HG03175 (cell line): ENCODE measurements at regions not wholly inside any gene's neighbourhood (a gene's known extent, or its start where the extent isn't known, plus 50 kb on each side); places are given as distances from the start of the nearest gene placed in this dataset.

Experiments used
- ATAC-seq: cut with Tn5 transposase; IDR thresholded peaks from one replicate; pipeline ENCODE4 v1.9.1; 2021; ENCODE audit warnings: mild to moderate bottlenecking, moderate library complexity; ENCODE audit not compliant: unreplicated experiment

DNA sequence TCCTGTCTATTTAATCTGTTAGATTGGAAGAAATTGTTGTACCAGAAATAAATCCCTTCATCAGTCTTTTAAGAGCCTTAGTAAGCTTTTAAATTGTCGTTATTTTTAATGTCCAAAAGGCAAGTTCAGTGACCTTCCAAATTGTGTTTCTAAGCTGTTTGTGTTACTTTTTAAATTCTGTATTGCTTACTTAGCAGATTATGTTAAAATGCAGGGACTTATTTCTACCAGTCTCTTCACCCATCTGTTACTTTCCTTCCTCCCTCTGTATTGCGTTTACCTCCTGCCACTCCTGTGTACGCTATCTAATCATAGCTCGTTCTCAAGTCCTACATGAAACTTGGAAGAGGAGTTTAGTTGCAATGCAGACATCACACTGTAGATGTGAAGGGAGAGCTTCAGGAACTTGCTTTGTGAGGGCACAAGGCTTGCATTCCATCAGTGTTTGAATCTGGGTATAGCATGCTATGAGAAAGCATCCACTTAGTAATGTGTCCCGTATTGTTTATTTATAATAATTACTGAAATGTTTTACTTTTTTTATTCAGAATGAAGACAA lies 406.5 kb upstream of the RGS6 start:
- no peak for ATAC-seq

DNA sequence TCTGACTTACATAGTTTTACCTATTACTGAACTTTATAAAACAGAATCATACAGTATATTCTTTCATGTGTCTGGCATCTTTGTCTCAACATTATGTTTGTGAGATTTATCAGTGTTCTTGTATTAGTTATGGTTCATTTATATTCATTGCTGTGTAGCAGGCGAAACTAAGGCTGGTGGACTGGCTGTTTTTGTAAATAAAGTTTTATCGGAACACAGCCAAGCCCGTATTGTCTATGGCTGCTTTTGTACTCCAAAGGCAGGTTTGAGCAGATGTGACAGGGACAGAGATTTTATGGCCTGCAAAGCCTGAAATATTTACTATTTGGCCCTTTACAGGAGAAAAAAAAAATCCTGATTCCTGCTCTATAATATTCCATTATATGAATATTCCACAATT lies 405.8 kb upstream of the RGS6 start:
- no peak for ATAC-seq

DNA sequence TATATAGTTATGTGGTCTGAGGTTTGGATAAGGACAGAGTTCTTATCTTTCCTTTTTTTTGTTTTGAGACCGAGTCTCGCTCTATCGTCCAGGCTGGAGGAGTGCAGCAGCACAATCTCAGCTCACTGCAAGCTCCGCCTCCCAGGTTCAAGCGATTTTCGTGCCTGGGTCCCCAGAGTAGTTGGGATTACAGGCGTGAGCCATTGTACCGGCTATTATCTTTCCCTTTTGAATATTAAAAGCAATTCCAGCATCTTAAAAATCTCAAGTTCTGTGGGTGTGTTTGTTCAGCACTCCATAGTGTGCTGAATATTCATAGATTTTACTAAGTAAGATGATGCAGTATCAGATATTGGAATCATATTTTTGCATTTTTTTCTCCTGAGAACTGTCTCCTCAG lies 404.4 kb upstream of the RGS6 start:
- ATAC-seq = no peak

DNA sequence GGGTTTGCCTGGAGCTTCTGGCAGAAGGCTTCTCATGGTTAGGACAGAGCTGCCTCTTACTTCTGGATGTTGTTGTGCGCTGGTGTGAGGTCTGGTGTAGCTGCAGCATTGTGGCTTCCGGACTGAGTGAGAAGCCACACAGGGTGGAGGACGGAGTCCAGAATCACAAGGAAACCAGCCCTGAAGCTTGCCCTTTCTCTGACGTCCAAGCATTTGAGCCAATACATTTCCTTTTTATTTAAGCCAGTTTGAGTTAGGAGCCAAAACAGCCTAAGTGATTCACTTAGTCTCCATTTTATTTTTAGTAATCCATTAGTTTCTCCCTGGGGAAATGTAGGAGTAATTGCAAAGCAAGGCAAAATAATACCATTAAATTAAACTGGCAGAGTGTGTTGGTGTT lies 402.4 kb upstream of the RGS6 start:
- no peak for ATAC-seq

- no peak for ATAC-seq
Observed at GRCh38 chr14:71532344-71532743, 399.9 kb upstream of the RGS6 start.

DNA sequence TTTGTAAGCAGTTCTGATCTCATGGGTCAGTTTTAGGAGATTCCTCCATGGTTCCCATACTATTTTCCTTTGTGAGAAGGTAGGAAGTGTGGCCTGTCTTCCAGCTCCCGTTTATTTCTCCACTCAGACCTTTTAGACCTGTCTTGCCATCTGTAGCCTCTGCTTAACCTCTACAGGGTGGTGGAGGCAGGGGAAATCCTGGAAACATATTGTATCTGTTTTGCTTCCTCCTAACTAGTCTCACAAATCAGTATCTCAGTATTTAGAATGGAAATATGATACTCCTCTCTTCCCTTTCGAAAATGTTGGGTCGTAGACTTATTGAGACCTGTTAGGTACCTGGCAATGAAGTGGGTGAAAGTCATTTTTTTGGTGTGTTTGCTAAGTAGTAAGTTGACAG lies 399.4 kb upstream of the RGS6 start:
- ATAC-seq = no peak

GRCh38 chr14:71533390-71533789 lies 398.8 kb upstream of the RGS6 start:
- no peak for ATAC-seq

GRCh38 chr14:71533800-71534199 lies 398.4 kb upstream of the RGS6 start:
- ATAC-seq = no peak

DNA sequence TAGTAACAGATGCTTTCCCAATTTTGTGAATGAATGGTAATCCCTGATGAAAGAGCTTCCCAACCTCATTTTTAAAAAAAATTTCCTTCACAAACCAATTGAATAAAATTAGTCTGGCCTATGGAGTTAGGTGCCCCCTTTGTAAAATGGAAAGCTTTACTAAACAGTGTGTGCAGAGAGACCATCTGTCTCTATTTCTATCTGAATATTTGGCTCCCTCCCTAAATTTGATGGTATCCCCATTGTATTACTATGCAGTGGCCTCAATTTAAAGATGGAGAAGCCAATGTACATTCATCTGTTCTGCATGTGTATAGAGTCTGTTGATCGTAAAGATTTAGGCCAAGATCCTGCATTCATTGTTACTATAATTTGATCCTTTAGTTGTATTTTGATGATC lies 397.7 kb upstream of the RGS6 start:
- no peak for ATAC-seq

DNA sequence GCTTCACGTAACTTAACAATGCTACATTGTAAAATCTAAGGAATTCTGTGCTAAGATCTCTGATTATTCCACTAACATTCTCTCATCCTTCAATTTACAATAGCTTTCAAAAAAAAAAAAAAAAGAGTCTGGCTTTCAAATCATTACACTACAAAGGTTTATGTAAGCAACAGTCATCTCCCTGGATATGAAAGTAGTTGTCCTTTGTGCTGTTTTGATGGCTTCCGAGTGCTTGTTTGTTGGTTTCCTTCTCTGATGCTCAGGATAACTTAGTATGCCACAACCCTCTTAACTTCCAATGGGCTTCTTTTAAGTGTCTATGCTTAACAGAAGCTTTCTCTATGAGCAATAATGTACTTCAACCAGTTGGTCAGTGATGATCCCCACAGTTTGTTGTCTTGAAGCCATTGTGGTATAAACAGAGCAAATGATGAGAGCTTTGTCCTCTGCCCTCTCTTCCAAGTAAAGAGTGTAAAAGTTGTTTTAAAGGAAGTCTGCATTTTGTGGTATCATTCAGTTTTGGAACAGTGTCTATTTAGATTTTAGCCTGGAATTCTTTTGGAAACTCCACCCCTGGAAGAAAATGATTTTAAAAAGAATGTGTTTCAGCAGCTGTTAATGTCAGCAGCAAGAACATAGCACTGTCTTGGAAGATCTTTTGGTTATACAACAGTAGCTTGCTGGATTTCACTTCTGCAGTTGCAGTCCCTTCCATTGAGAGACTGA lies 396.1 kb upstream of the RGS6 start:
- no peak for ATAC-seq

GRCh38 chr14:71536927-71537772 lies 395.1 kb upstream of the RGS6 start:
- no peak for ATAC-seq

GRCh38 chr14:71538288-71538687 lies 393.9 kb upstream of the RGS6 start:
- no peak for ATAC-seq

- ATAC-seq = no peak
Observed at GRCh38 chr14:71538938-71539649, 393.1 kb upstream of the RGS6 start.

DNA sequence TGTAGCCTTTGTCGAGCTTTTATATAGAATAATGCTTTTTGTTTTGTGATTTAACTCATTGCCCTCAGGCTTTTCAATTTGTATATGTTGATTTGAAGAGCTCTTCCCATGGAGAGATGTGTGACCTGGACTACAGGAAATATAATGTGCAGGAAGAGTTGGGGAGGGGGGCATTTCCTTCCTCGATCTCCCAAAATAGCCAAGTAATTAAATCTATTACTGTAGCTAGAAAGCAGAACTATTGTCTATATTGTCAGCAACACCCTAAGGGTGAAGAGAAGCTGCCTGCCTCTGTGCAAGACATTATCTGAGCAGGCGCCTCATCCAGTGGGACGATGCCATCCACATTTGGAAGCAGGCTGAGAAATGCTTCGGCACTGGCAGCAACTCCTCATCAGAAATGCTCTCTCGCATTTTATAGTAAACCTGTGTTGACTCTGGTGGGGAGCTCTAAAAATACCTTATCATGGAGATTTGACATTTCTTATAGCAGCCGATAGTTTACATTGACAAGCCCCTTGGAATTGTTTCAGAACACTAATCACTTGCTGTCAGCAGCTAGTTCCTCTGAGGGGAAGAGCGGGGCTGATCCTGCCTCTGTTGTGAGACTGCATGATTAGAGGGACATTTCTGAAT lies 392.5 kb upstream of the RGS6 start:
- ATAC-seq = no peak

DNA sequence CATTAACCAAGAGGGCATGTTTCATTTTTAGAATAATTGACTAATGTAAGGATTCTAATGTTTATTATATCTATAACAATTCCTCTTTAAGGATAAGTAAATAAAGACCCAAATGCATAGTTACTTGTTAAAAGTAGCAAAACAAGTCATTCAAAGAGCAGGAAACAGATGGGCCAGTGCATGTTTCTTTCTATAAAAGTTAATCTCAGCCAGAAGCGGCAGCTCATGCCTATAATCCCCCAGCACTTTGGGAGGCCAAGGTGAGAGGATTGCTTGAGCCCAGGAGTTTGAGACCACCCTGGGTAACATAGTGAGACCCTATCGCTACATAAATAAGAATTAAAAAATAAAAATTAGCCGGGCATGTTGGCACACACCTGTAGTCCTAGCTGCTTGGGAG lies 391.0 kb upstream of the RGS6 start:
- ATAC-seq = no peak

DNA sequence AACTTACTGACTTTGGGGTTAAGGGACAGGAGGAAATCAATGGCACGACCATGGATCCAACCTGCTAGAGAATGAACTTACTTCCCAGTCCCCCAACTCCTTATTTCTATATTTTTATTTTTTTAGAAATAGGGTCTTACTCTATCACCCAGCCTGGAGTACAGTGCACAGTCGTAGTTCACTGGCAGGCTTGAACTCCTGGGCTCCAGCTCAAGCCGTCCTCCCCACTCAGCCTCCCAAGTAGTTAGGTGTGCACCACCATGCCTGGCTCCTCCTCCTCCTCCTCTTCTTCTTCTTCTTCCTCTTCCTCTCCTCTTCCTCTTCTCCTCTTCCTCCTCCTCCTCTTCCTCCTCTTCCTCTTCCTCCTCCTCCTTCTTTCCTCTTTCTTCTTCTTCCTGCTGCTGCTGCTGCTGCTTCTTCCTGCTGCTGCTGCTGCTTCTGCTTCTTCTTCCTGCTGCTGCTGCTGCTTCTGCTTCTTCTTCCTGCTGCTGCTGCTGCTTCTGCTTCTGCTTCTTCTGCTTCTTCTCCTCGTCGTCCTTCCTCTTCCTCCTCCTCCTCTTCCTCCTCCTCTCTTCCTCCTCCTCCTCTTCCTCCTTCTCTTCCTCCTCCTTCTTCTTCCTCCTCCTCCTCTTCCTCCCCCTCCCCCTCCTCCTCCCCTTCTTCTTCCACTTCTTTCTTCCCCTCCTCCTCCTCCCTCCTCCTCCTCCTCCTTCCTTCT lies 390.1 kb upstream of the RGS6 start:
- ATAC-seq = no peak

- no peak for ATAC-seq
Observed at GRCh38 chr14:71549421-71550050, 382.7 kb upstream of the RGS6 start.

DNA sequence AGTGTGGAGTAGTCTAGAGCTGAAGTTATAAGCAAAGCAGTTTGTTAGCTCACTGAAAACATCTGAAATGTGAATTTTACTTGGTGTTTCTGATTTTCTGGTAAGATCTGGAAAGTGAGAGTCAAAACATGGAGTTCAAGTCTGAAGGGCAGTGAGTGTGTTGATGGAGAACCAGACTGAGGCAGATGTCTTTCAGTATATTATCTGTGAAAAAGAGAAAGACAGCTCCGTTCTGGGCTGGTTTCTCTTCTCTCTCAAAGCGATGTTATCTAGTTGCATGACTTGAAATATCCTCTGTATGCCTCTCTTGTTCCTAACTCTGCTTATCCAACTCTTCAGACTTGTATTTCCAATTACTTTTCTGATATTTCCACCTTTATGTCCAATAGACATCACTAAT lies 381.9 kb upstream of the RGS6 start:
- ATAC-seq = no peak

DNA sequence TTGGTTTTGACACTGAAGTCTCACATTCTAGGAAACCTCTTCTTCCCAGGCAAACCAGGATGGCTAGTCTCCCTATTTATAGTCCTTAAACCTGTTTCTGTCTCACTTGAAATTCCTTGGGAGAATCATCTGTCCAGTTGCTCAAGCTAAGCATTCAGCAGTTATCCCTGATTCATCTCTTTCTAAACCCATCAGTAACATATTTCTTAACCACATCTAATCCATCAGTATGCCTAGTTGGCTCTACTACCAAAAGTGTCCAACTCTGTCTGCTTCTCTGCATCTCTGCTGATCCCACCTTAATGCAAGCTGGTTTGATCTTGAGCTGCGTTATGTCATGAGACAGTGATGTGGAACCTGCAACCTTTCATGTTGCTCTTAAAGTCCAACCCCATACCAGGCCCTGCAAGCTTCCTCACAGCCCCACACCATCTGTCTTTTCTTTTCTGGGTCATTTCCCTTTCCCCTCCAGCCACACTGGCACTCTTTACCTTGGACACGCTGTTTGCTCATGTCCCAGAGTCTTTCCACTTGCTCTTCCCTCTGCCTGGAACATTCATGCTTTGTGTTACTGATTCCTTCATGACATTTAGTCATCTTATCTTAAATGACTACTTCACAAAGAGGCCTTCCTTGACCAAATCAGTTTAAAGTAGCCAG lies 380.8 kb upstream of the RGS6 start:
- ATAC-seq = no peak
